HG03139 (cell line): ENCODE measurements at regions not wholly inside any gene's neighbourhood (a gene's known extent, or its start where the extent isn't known, plus 50 kb on each side); places are given as distances from the start of the nearest gene placed in this dataset.

Source experiments
- ATAC-seq: cut with Tn5 transposase; IDR thresholded peaks from one replicate; pipeline ENCODE4 v1.9.1; 2021; ENCODE audit not compliant: unreplicated experiment

DNA sequence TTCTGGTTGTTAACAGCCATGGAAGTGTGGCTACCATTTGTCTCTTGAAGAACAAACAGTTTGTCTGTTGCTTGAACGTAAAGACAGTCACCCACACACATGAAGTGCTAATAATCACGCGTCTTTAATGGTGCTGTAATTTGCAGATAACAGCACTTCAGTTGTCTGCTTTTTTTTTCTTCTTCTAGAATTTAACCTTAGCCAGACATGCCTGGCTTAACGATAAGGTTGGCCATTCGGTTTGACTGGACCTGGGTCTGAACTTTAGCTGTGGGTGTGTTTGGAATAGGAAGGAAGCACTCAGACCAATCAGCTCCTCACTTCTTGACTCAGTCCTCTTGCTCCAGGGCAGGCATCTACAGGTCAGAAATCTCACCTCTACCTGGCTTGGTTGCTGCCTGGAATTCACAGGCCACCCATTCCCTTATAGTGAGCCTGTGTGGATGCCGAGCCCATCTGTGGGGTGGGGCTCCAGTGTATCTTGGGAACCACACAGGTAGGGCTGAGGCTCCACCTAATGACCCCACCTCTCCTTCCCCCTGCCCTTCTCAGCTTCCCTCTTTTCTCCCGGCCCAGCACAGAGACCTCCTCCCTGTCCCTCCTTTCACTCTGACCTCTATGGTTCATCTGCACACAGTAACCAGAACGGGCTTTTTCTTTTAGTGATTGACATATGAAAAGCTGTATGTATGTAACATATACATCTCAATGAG is 246.4 kb upstream of the PWP1 start:
- ATAC-seq, result no peak

GRCh38 chr12:107440606-107441005 is 245.0 kb upstream of the PWP1 start:
- no peak for ATAC-seq

- ATAC-seq, result no peak
Observed at GRCh38 chr12:107441665-107442300, 243.8 kb upstream of the PWP1 start.

DNA sequence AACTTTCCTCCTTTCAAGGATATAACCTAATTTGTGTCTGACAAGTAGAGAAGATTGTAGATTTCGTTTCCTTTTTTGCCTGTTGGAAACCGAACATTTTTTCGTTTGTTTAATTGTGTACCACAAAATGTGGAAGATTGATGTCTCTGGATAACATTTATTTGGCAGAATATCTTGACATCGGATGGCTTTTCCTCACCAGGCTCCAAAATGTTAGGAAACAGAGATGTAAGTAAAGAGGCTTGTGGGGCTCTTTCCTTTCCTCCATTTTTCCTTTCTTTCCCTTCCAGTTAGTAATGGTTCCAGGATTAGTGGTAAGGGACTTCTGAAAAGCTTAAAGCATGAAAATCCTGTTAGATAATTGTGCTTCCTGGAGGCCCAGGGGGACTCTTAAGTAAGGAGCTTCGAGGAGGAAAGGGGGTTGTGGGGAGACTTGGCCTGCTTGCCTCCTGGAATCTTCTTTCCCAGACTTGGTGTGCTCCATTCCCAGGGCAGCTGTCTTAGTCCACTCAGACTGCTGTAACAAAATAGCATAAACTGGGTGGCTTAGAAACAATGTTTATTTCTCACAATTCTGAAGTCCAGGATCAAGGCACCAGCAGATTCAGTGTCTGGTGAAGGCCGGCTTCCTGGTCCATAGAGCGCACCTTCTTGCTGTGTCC is 243.1 kb upstream of the PWP1 start:
- ATAC-seq, result no peak

DNA sequence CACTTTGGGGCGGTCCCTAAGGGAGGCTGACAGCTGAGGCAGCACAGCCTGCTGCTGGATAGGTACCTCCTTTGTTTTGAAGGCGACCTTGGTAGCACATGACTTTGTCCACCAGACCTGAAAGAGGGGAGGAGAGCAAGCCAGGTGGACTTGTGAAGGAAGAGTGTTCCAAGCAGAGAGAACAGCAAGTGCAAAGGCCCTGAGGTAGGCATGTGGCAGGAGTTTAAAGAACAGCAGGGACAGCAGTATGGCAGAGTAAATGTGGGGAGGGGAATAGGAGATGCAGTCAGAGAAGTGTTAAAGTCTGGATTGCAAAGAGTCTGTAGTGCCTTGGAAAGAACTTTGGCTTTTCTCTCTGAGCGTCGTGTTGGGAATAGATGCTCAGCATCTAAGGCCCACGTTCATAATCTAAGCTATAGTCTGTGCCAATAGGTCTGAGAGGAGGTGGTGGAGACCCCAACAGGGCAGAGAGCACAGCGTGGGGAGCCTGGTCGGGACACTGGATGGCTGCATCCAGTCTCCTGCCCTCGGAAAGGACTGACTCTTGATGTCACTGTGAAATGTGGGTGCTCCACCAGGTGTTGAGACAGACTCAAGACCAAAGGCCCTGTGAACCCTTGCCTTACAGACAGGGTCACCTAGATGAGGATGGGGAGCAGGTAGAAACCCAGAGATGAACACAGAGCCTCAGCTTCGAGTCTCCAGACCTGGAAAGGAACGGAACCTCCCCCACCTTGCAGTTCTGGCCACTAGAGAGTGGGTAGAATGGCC is 242.1 kb upstream of the PWP1 start:
- no peak for ATAC-seq

GRCh38 chr12:107444771-107445170 is 240.8 kb upstream of the PWP1 start:
- ATAC-seq, result no peak

DNA sequence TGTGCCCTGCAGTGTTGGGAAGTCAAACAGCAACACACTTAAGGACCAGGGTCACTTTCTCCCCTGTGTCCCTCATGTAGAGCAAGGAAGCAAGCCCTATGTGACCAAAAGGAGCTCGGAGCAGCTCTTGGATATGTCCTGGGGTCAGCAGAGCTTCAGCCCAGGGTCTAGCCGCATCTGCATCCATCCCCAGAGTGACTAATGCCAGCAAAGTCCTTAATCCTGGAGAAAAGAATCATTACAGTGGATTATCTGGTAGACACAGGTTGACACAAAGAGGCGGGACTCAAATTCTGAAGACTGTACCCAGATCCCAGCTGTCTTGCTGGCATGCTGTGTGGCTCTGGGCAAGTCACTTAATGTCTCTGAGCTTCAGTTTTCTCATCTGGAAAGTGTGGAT is 239.1 kb upstream of the PWP1 start:
- ATAC-seq, result no peak

DNA sequence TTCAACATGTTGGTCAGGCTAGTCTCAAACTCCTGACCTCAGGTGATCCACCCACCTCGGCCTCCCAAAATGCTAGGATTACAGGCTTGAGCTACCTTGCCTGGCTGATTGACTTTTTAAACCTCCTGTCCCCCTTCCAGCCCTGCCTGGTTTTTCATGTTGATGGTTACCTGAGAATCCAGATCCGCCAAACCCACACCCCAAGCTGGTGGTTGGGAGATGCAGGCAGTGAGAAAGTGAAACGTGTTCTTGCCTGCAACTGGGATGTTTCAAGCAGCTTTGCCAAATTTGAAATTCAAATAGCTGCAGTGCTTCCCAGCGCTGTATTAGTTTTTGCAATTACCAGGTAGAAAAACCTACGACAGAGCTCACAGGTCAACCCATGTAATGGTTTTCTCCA is 238.3 kb upstream of the PWP1 start:
- no peak for ATAC-seq

DNA sequence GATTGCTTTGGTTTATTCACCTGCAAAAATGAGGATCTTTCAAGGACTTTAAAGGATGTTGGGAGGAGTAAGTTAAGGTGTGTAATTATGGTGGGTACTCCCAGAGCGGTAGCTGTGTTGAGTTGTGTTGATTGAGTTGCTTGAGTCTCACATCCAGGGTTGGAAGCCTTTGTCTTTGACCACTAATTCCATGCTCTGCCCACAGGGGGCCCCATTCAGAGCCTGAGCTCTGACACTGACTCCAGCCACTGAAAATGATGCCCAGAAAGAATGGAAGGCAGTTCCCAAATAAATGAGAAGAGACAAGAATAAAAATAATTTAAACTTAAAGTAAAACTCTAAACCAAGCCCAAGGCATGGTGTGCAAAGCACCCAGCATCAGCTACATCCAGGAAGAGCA is 237.4 kb upstream of the PWP1 start:
- no peak for ATAC-seq

DNA sequence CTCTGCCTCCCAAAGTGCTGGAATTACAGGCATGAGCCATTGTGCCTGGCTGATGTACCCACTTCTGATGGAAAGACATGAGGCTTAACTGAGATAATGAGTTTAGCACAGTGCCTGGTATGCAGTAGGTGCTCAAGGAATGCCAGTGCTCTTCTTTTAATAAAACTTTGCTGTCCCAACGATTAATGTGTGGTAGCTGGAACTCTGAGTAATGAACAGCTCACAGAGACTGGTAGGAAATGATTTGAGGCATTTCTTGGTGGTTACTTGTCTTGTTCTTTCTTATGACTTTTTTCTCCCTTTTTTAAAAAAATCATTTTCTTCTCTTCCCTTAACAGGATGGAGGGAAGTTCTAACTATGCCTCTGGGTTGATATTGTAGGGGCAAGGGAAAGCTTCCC is 235.7 kb upstream of the PWP1 start:
- ATAC-seq, result no peak

- ATAC-seq, result no peak
Observed at GRCh38 chr12:107450541-107450940, 235.1 kb upstream of the PWP1 start.

- ATAC-seq, result no peak
Observed at GRCh38 chr12:107451246-107451645, 234.4 kb upstream of the PWP1 start.

- ATAC-seq, result no peak
Observed at GRCh38 chr12:107454109-107454830, 231.3 kb upstream of the PWP1 start.

DNA sequence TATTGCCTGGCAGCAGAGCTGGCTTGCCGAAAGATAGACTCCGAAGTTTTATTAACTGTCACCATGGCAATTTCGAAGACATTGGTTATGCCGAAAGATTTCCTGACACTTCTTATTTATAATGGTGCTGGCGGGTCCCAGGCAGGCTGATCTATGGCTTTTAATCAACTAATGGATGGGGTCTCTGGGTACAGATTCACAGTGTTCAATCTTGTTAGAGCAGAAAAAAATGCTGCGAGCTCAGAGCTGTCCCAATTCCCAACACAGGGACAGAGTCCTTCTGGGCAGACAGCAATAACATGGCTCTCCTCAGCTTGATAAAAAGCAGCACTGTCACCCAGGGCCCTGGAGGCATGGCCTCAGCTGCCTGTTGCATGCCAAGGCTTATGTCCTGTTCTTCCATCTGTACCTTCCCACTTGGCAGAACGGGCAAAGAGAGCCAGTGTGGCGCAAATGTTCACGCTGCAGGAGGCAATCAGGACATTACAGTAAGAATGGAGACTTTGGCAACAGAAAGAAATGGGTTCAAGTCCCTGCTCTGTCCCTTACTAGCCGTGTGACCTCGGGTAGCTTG is 228.2 kb upstream of the PWP1 start:
- ATAC-seq, result no peak

- no peak for ATAC-seq
Observed at GRCh38 chr12:107458163-107458562, 227.4 kb upstream of the PWP1 start.

GRCh38 chr12:107458990-107459389 is 226.6 kb upstream of the PWP1 start:
- no peak for ATAC-seq

- no peak for ATAC-seq
Observed at GRCh38 chr12:107459641-107460040, 226.0 kb upstream of the PWP1 start.

DNA sequence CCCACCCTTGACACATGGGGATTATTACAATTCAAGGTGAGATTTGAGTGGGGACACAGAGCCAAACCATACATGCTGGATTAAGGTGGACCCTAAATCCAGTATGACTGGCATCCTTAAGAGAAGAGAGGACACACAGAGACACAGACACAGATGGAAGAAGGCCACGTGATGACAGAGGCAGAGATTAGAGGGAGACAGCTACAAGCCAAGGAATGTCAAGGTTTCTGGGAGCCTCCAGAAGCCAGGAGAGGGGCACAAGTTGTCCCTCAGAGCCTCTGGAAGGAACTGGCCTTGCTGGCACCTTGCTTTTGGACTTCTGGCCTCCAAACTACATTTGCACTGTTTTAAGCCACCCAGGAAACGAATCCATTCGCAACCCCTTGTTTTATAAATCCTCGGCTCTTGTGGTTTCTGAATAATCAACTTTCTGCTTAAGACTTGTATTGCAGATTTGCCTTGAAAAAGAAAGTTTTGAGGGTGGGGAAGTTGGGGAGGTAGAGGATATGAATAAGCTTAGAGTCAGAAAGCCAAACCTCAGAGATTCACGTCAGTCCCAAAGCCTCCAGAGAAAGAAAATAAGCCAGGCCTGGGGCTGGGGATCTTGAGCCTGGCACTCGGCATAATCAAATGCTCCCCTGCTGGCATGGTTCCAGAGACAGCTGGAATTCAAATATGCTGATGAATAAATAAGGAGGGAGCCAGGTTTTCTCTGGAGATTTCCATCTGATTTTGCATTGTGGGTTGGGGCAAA is 224.2 kb upstream of the PWP1 start:
- ATAC-seq, result no peak

GRCh38 chr12:107462428-107463332 is 222.9 kb upstream of the PWP1 start:
- ATAC-seq, result no peak
